ENCODE measurements at regions not wholly inside any gene's neighbourhood (a gene's known extent, or its start where the extent isn't known, plus 50 kb on each side); places are given as distances from the start of the nearest gene placed in this dataset.

DNA sequence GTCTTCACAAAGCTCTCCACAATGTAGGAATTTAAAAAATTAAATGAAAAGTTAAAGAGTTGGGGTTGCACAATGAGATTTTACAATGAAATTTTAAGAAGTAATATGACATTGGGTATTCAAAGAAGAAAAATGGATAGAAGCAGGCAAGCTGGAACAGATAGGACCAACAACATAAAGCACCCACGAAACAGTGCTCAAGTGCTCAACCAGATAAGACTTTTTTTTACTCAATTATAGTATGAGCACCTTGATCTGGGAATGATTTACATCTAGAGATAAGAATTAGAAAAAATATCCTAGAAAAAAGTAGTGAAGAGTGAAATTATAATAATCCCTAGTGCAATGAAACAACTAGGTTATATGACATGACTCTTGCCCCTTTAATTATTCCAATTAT lies 1670.1 kb upstream of the ACO1 start:
- TF ChIP-seq, protein P1, sequence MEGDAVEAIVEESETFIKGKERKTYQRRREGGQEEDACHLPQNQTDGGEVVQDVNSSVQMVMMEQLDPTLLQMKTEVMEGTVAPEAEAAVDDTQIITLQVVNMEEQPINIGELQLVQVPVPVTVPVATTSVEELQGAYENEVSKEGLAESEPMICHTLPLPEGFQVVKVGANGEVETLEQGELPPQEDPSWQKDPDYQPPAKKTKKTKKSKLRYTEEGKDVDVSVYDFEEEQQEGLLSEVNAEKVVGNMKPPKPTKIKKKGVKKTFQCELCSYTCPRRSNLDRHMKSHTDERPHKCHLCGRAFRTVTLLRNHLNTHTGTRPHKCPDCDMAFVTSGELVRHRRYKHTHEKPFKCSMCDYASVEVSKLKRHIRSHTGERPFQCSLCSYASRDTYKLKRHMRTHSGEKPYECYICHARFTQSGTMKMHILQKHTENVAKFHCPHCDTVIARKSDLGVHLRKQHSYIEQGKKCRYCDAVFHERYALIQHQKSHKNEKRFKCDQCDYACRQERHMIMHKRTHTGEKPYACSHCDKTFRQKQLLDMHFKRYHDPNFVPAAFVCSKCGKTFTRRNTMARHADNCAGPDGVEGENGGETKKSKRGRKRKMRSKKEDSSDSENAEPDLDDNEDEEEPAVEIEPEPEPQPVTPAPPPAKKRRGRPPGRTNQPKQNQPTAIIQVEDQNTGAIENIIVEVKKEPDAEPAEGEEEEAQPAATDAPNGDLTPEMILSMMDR (IDR thresholded peaks at IDR 0.05): no peak
- no peak for TF ChIP-seq EZH2phosphoT487 (IDR thresholded peaks at IDR 0.05)

All from neural progenitor cell (in vitro differentiated cells).